ENCODE measurements at regions not wholly inside any gene's neighbourhood (a gene's known extent, or its start where the extent isn't known, plus 50 kb on each side); places are given as distances from the start of the nearest gene placed in this dataset.

GRCh38 chr12:89064151-89064550 lies 288.1 kb downstream of the DUSP6 start:
- TF ChIP-seq CTCF (IDR thresholded peaks at IDR 0.05; ENCODE audit: poor library complexity, severe bottlenecking) (no peak), EP300 (conservative IDR thresholded peaks at IDR 0.05; ENCODE audit: poor library complexity, severe bottlenecking) (no peak), POLR2AphosphoS5 (IDR thresholded peaks at IDR 0.05) (no peak), TAF1 (IDR thresholded peaks at IDR 0.05; ENCODE audit: low read depth) (no peak), RAD21 (conservative IDR thresholded peaks at IDR 0.05) (no peak), REST (IDR thresholded peaks at IDR 0.05; ENCODE audit: borderline replicate concordance) (no peak), EZH2 (IDR thresholded peaks at IDR 0.05; ENCODE audit: borderline replicate concordance, insufficient read depth, low read length, poor library complexity, severe bottlenecking) (no peak), MXI1 (conservative IDR thresholded peaks at IDR 0.05; ENCODE audit: poor library complexity, severe bottlenecking) (no peak)
